ENCODE measurements at regions not wholly inside any gene's neighbourhood (a gene's known extent, or its start where the extent isn't known, plus 50 kb on each side); places are given as distances from the start of the nearest gene placed in this dataset.
"Not testable (repeated sequence)": the region's sequence is repeated elsewhere in the genome, so short reads cannot be mapped to it uniquely, and the experiment has no call there.

DNA sequence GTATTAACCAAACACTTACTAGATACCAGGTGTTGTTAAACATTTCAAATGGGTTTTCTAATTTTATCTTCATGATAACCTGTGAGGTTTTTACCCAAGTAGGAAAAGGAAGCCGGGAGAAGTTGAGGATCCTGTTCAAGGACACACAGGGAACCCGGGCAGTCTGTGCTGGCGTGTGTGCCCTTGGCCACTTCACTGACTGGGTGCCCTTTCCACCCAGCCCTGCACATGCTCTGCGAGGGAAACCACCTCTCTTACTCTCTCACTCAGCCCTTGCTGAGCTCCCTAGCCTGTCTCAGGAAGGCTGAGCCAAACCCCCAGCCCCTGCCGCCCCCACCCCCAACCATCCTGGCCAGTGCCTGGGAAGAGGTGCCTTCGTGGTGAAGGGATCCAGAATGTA lies 51.8 kb downstream of the TEX44 start:
- no peak for DNase-seq (ENCODE audit: low spot score)

DNA sequence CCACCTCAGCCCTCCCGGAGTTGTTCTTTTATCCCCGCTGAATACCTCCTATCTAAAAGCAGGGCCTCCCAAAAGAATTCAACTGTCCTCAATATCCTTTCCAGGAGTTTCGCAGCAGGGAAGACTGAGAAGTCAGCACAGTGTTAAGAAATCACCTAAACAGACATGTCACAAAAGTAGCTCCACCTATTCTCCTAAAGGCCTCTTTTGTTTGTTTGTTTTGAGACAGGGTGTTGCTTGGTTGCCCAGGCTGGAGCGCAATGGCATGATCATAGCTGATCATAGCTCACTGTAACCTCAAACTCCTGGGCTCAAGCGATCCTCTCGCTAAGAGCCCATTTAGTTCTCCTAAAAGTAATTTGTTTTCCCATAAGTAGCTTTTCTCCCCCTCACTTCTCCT lies 53.8 kb downstream of the TEX44 start:
- DNase-seq (ENCODE audit: low spot score), result no peak

DNA sequence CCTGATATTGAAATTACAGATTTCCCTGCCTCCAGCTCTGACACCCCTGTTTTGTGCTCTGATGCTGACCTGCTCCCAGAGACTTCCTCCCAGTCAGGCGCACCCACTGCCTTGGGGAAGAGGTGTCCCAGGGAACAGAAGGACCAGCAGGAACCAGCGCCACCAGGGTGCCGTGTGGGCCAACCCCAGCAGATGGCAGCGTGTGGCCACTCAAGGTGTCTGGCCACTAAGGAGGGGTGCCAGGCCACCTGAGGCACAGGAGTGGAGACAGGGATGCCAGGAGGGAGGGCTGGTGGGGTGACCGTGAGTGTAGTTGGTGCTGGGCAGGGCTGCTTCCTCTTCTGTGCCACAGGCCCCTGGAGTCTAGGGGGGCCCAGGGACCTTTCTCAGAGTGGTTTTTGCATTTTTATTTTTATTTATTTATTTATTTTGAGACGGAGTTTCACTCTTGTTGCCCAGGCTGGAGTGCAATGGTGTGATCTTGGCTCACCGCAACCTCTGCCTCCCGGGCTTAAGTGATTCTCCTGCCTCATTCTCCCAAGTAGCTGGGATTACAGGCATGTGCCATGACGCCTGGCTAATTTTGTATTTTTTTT lies 56.0 kb downstream of the TEX44 start:
- peak; percentile 93 for DNase-seq (ENCODE audit: low spot score)

DNA sequence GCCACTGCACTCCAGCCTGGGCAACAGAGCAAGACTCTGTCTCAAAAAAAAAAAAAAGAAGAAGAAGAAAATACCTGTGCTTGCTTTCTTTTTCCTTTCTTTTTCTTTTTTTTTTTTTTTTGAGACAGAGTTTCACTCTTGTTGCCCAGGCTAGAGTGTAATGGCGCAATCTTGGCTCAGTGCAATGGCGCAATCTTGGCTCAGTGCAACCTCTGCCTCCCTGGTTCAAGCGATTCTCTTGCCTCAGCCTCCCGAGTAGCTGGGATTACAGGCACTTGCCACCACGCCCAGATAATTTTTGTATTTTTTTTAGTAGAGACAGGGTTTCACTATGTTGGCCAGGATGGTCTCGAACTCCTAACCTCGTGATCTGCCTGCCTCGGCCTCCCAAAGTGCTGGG lies 56.8 kb upstream of the PTMA start:
- not testable (repeated sequence) for DNase-seq (ENCODE audit: low spot score)

DNA sequence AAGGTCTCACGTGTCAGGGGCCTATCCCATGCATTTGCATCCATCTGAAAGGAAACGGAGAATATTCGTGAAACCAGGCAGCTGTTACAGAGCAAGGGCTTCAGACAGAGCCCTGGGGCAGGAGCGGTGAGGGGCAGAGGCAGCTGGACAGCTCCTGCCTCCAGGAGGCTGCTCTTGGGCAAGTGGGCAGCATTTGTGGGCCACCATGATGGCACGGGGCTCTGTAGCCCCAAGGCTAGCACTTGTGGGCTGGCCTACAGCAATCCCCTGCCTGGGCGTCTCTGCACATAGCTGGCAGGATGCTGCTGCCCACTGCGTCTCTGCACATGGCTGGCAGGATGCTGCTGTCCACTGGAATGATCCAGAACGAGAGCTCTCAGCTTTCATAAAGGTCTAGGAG lies 52.8 kb upstream of the PTMA start:
- DNase-seq (ENCODE audit: low spot score), result no peak

DNA sequence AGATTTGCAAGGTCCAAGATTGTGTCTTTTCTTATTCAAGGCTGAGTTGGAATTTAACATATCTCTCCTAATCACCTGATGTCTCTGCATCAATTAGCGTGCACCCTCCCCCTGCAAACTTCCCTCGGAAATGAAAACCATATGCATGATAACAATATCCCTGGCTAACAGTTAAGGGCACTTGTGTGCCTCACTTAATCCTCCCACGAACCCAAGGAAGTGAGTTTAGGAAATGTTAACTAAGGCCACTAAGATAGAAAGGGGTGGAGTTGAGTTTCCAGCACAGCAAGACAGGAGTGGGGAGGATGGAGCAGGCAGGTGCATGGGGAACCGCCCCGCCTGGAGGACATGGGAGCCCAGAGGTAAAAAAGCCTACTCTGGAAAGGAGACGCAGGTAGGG lies 52.4 kb upstream of the PTMA start:
- DNase-seq (ENCODE audit: low spot score), result no peak

All from mesenteric fat pad (tissue), 1 donor.